ENCODE measurements at regions not wholly inside any gene's neighbourhood (a gene's known extent, or its start where the extent isn't known, plus 50 kb on each side); places are given as distances from the start of the nearest gene placed in this dataset.
A peak's percentile ranks its signal among the peaks of the same experiment; 100 is the strongest.

- Histone ChIP-seq H3K9me3 (ENCODE audit: control insufficient read depth in 1 of 2, low read length in 2 of 2) (no peaks in the 10 kb centered on the region), H3K27me3 (ENCODE audit: control insufficient read depth in 1 of 2, insufficient read depth in 2 of 2, low read length in 2 of 2) (no peaks in the 10 kb centered on the region), H3K27ac (ENCODE audit: low read depth, low read length) (no peak overlapping the region), H3K4me1 (ENCODE audit: control insufficient read depth in 1 of 2, insufficient read depth in 2 of 2, low read length in 2 of 2) (no peaks in the 10 kb centered on the region), H3K36me3 (ENCODE audit: control insufficient read depth in 1 of 2, insufficient read depth in 2 of 2, low read length in 2 of 2) (no peaks in the 10 kb centered on the region), H3K4me3 (ENCODE audit: low read depth in 1 of 2, low read length in 2 of 2) (no peak overlapping the region), H3K9ac (ENCODE audit: low read depth in 1 of 2, low read length in 2 of 2) (no peak overlapping the region)
Observed at GRCh38 chr13:107234319-107235073, 666.6 kb upstream of the ARGLU1 start.

GRCh38 chr13:107233541-107233940 is 665.6 kb upstream of the ARGLU1 start:
- Histone ChIP-seq H3K27me3 (ENCODE audit: control insufficient read depth in 1 of 2, insufficient read depth in 2 of 2, low read length in 2 of 2) (no peaks in the 10 kb centered on the region), H3K36me3 (ENCODE audit: control insufficient read depth in 1 of 2, insufficient read depth in 2 of 2, low read length in 2 of 2) (no peaks in the 10 kb centered on the region), H3K4me1 (ENCODE audit: control insufficient read depth in 1 of 2, insufficient read depth in 2 of 2, low read length in 2 of 2) (no peaks in the 10 kb centered on the region), H3K9me3 (ENCODE audit: control insufficient read depth in 1 of 2, low read length in 2 of 2) (no peaks in the 10 kb centered on the region), H3K27ac (ENCODE audit: low read depth, low read length) (no peak overlapping the region), H3K4me3 (ENCODE audit: low read depth in 1 of 2, low read length in 2 of 2) (no peak overlapping the region), H3K9ac (ENCODE audit: low read depth in 1 of 2, low read length in 2 of 2) (no peak overlapping the region)

GRCh38 chr13:107231944-107232343 is 664.0 kb upstream of the ARGLU1 start:
- Histone ChIP-seq H3K4me3 (ENCODE audit: low read depth in 1 of 2, low read length in 2 of 2) (no peak overlapping the region), H3K9me3 (ENCODE audit: control insufficient read depth in 1 of 2, low read length in 2 of 2) (no peaks in the 10 kb centered on the region), H3K27ac (ENCODE audit: low read depth, low read length) (no peak overlapping the region), H3K4me1 (ENCODE audit: control insufficient read depth in 1 of 2, insufficient read depth in 2 of 2, low read length in 2 of 2) (no peaks in the 10 kb centered on the region), H3K27me3 (ENCODE audit: control insufficient read depth in 1 of 2, insufficient read depth in 2 of 2, low read length in 2 of 2) (no peaks in the 10 kb centered on the region), H3K9ac (ENCODE audit: low read depth in 1 of 2, low read length in 2 of 2) (no peak overlapping the region), H3K36me3 (ENCODE audit: control insufficient read depth in 1 of 2, insufficient read depth in 2 of 2, low read length in 2 of 2) (no peaks in the 10 kb centered on the region)

- no peak overlapping the region for H3K4me3 ChIP-seq (ENCODE audit: low read depth in 1 of 2, low read length in 2 of 2)
- no peaks in the 10 kb centered on the region for H3K9me3 ChIP-seq (ENCODE audit: control insufficient read depth in 1 of 2, low read length in 2 of 2)
- no peak overlapping the region for H3K9ac ChIP-seq (ENCODE audit: low read depth in 1 of 2, low read length in 2 of 2)
- H3K27me3 ChIP-seq (ENCODE audit: control insufficient read depth in 1 of 2, insufficient read depth in 2 of 2, low read length in 2 of 2), result no peaks in the 10 kb centered on the region
- H3K4me1 ChIP-seq (ENCODE audit: control insufficient read depth in 1 of 2, insufficient read depth in 2 of 2, low read length in 2 of 2), result no peaks in the 10 kb centered on the region
- no peaks in the 10 kb centered on the region for H3K36me3 ChIP-seq (ENCODE audit: control insufficient read depth in 1 of 2, insufficient read depth in 2 of 2, low read length in 2 of 2)
- no peak overlapping the region for H3K27ac ChIP-seq (ENCODE audit: low read depth, low read length)
Observed at GRCh38 chr13:107223867-107224266, 655.9 kb upstream of the ARGLU1 start.

GRCh38 chr13:107222597-107222996 is 654.7 kb upstream of the ARGLU1 start:
- H3K9ac ChIP-seq (ENCODE audit: low read depth in 1 of 2, low read length in 2 of 2), result no peak overlapping the region
- H3K27ac ChIP-seq (ENCODE audit: low read depth, low read length), result no peak overlapping the region
- no peaks in the 10 kb centered on the region for H3K4me1 ChIP-seq (ENCODE audit: control insufficient read depth in 1 of 2, insufficient read depth in 2 of 2, low read length in 2 of 2)
- no peaks in the 10 kb centered on the region for H3K27me3 ChIP-seq (ENCODE audit: control insufficient read depth in 1 of 2, insufficient read depth in 2 of 2, low read length in 2 of 2)
- H3K36me3 ChIP-seq (ENCODE audit: control insufficient read depth in 1 of 2, insufficient read depth in 2 of 2, low read length in 2 of 2), result no peaks in the 10 kb centered on the region
- no peaks in the 10 kb centered on the region for H3K9me3 ChIP-seq (ENCODE audit: control insufficient read depth in 1 of 2, low read length in 2 of 2)
- H3K4me3 ChIP-seq (ENCODE audit: low read depth in 1 of 2, low read length in 2 of 2), result no peak overlapping the region

GRCh38 chr13:107220245-107220644 is 652.3 kb upstream of the ARGLU1 start:
- H3K4me1 ChIP-seq (ENCODE audit: control insufficient read depth in 1 of 2, insufficient read depth in 2 of 2, low read length in 2 of 2), result no peaks in the 10 kb centered on the region
- no peak overlapping the region for H3K9ac ChIP-seq (ENCODE audit: low read depth in 1 of 2, low read length in 2 of 2)

GRCh38 chr13:107217251-107217650 is 649.3 kb upstream of the ARGLU1 start:
- H3K4me3 ChIP-seq (ENCODE audit: low read depth in 1 of 2, low read length in 2 of 2), result no peak overlapping the region
- no peaks in the 10 kb centered on the region for H3K27me3 ChIP-seq (ENCODE audit: control insufficient read depth in 1 of 2, insufficient read depth in 2 of 2, low read length in 2 of 2)
- no peaks in the 10 kb centered on the region for H3K9me3 ChIP-seq (ENCODE audit: control insufficient read depth in 1 of 2, low read length in 2 of 2)
- H3K4me1 ChIP-seq (ENCODE audit: control insufficient read depth in 1 of 2, insufficient read depth in 2 of 2, low read length in 2 of 2), result no peaks in the 10 kb centered on the region
- H3K9ac ChIP-seq (ENCODE audit: low read depth in 1 of 2, low read length in 2 of 2), result no peak overlapping the region
- no peaks in the 10 kb centered on the region for H3K36me3 ChIP-seq (ENCODE audit: control insufficient read depth in 1 of 2, insufficient read depth in 2 of 2, low read length in 2 of 2)
- H3K27ac ChIP-seq (ENCODE audit: low read depth, low read length), result no peak overlapping the region

More at GRCh38 chr13:107220245-107220644, 652.3 kb upstream of the ARGLU1 start:
- Histone ChIP-seq H3K4me3 (ENCODE audit: low read depth in 1 of 2, low read length in 2 of 2) (no peak overlapping the region), H3K9me3 (ENCODE audit: control insufficient read depth in 1 of 2, low read length in 2 of 2) (no peaks in the 10 kb centered on the region), H3K27ac (ENCODE audit: low read depth, low read length) (no peak overlapping the region), H3K27me3 (ENCODE audit: control insufficient read depth in 1 of 2, insufficient read depth in 2 of 2, low read length in 2 of 2) (no peaks in the 10 kb centered on the region), H3K36me3 (ENCODE audit: control insufficient read depth in 1 of 2, insufficient read depth in 2 of 2, low read length in 2 of 2) (no peaks in the 10 kb centered on the region)

GRCh38 chr13:107216046-107216755 is 648.3 kb upstream of the ARGLU1 start:
- H3K4me1 ChIP-seq (ENCODE audit: control insufficient read depth in 1 of 2, insufficient read depth in 2 of 2, low read length in 2 of 2), result peaks cover 0 to 4% of the 10 kb centered on the region in 2 donors
- no peak overlapping the region for H3K27ac ChIP-seq (ENCODE audit: low read depth, low read length)
- no peaks in the 10 kb centered on the region for H3K9me3 ChIP-seq (ENCODE audit: control insufficient read depth in 1 of 2, low read length in 2 of 2)

GRCh38 chr13:107211073-107211472 is 643.1 kb upstream of the ARGLU1 start:
- Histone ChIP-seq H3K4me1 (ENCODE audit: control insufficient read depth in 1 of 2, insufficient read depth in 2 of 2, low read length in 2 of 2) (peaks cover 4% of the 10 kb centered on the region in 2 donors), H3K36me3 (ENCODE audit: control insufficient read depth in 1 of 2, insufficient read depth in 2 of 2, low read length in 2 of 2) (no peaks in the 10 kb centered on the region), H3K4me3 (ENCODE audit: low read depth in 1 of 2, low read length in 2 of 2) (no peak overlapping the region), H3K27me3 (ENCODE audit: control insufficient read depth in 1 of 2, insufficient read depth in 2 of 2, low read length in 2 of 2) (peaks cover 0 to 3% of the 10 kb centered on the region in 2 donors), H3K9ac (ENCODE audit: low read depth in 1 of 2, low read length in 2 of 2) (no peak overlapping the region), H3K9me3 (ENCODE audit: control insufficient read depth in 1 of 2, low read length in 2 of 2) (no peaks in the 10 kb centered on the region), H3K27ac (ENCODE audit: low read depth, low read length) (no peak overlapping the region)

More at GRCh38 chr13:107216046-107216755, 648.3 kb upstream of the ARGLU1 start:
- Histone ChIP-seq H3K9ac (ENCODE audit: low read depth in 1 of 2, low read length in 2 of 2) (no peak overlapping the region), H3K4me3 (ENCODE audit: low read depth in 1 of 2, low read length in 2 of 2) (no peak overlapping the region), H3K27me3 (ENCODE audit: control insufficient read depth in 1 of 2, insufficient read depth in 2 of 2, low read length in 2 of 2) (no peaks in the 10 kb centered on the region), H3K36me3 (ENCODE audit: control insufficient read depth in 1 of 2, insufficient read depth in 2 of 2, low read length in 2 of 2) (no peaks in the 10 kb centered on the region)

GRCh38 chr13:107210723-107211030 is 642.7 kb upstream of the ARGLU1 start:
- Histone ChIP-seq H3K4me3 (ENCODE audit: low read depth in 1 of 2, low read length in 2 of 2) (peak overlapping the region; percentile 29 to 34), H3K9ac (ENCODE audit: low read depth in 1 of 2, low read length in 2 of 2) (no peak overlapping the region), H3K27me3 (ENCODE audit: control insufficient read depth in 1 of 2, insufficient read depth in 2 of 2, low read length in 2 of 2) (peaks cover 0 to 3% of the 10 kb centered on the region in 2 donors), H3K27ac (ENCODE audit: low read depth, low read length) (no peak overlapping the region), H3K9me3 (ENCODE audit: control insufficient read depth in 1 of 2, low read length in 2 of 2) (no peaks in the 10 kb centered on the region), H3K36me3 (ENCODE audit: control insufficient read depth in 1 of 2, insufficient read depth in 2 of 2, low read length in 2 of 2) (no peaks in the 10 kb centered on the region), H3K4me1 (ENCODE audit: control insufficient read depth in 1 of 2, insufficient read depth in 2 of 2, low read length in 2 of 2) (peaks cover 4% of the 10 kb centered on the region in 2 donors)

Measured in duodenal mucosa (tissue), 2 donors.